ENCODE measurements at regions not wholly inside any gene's neighbourhood (a gene's known extent, or its start where the extent isn't known, plus 50 kb on each side); places are given as distances from the start of the nearest gene placed in this dataset.

DNA sequence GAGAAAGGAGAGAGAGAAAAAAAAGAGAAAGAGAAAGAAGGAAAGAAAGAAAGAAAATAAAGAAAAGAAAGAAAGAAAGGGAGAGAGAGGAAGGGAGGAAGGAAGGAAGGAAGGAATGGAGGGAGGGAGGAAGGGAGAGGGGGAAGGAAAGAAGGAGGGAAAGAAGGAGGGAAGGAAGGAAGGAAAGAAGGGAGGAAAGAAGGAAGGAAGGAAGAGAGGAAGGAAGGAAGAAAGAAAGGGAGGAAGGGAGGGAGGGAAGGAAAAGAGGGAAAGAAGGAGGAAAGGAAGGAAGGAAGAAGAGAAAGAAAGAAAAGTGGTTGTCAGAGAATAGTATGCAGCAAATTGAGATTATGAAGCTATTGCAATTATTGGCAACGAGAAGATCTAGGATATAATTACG lies 49.9 kb upstream of the NIPBL start:
- H3K4me3 ChIP-seq (ENCODE audit: low read length): no peak overlapping the region

More for the DNA sequence above, 49.9 kb upstream of the NIPBL start:
- TF ChIP-seq EP300 (conservative IDR thresholded peaks at IDR 0.05; ENCODE audit: poor library complexity, severe bottlenecking) (no peak), EZH2 (IDR thresholded peaks at IDR 0.05; ENCODE audit: borderline replicate concordance, insufficient read depth, low read length, poor library complexity, severe bottlenecking) (no peak), RAD21 (conservative IDR thresholded peaks at IDR 0.05) (no peak), CTCF (IDR thresholded peaks at IDR 0.05; ENCODE audit: poor library complexity, severe bottlenecking) (no peak), SMC3 (conservative IDR thresholded peaks at IDR 0.05; ENCODE audit: poor library complexity) (no peak), MXI1 (conservative IDR thresholded peaks at IDR 0.05; ENCODE audit: poor library complexity, severe bottlenecking) (no peak), TAF1 (IDR thresholded peaks at IDR 0.05; ENCODE audit: low read depth) (no peak), POLR2AphosphoS5 (IDR thresholded peaks at IDR 0.05) (no peak)
- TF ChIP-seq, protein P1, sequence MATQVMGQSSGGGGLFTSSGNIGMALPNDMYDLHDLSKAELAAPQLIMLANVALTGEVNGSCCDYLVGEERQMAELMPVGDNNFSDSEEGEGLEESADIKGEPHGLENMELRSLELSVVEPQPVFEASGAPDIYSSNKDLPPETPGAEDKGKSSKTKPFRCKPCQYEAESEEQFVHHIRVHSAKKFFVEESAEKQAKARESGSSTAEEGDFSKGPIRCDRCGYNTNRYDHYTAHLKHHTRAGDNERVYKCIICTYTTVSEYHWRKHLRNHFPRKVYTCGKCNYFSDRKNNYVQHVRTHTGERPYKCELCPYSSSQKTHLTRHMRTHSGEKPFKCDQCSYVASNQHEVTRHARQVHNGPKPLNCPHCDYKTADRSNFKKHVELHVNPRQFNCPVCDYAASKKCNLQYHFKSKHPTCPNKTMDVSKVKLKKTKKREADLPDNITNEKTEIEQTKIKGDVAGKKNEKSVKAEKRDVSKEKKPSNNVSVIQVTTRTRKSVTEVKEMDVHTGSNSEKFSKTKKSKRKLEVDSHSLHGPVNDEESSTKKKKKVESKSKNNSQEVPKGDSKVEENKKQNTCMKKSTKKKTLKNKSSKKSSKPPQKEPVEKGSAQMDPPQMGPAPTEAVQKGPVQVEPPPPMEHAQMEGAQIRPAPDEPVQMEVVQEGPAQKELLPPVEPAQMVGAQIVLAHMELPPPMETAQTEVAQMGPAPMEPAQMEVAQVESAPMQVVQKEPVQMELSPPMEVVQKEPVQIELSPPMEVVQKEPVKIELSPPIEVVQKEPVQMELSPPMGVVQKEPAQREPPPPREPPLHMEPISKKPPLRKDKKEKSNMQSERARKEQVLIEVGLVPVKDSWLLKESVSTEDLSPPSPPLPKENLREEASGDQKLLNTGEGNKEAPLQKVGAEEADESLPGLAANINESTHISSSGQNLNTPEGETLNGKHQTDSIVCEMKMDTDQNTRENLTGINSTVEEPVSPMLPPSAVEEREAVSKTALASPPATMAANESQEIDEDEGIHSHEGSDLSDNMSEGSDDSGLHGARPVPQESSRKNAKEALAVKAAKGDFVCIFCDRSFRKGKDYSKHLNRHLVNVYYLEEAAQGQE (IDR thresholded peaks at IDR 0.05; ENCODE audit: borderline replicate concordance): no peak
- no peaks in the 10 kb centered on the region for H4K20me1 ChIP-seq (ENCODE audit: insufficient read depth)
- H3F3A ChIP-seq (ENCODE audit: insufficient read depth, low read length, poor library complexity, severe bottlenecking): no peaks in the 10 kb centered on the region
- H3K36me3 ChIP-seq (ENCODE audit: insufficient read depth, low read length): no peaks in the 10 kb centered on the region
- H3K27me3 ChIP-seq (ENCODE audit: insufficient read depth, low read depth, low read length): no peaks in the 10 kb centered on the region
- no peak overlapping the region for H3K9ac ChIP-seq (ENCODE audit: low read length)
- no peaks in the 10 kb centered on the region for H3K79me2 ChIP-seq (replicated peaks; ENCODE audit: insufficient read depth, low read length)
- H3K9me3 ChIP-seq (ENCODE audit: low read length): no peaks in the 10 kb centered on the region
- H3K27ac ChIP-seq (ENCODE audit: low read length): no peak overlapping the region
- no peak overlapping the region for H2AFZ ChIP-seq (ENCODE audit: low read depth, low read length)
- no peak overlapping the region for H3K4me2 ChIP-seq (ENCODE audit: low read length)
- H3K9me2 ChIP-seq (ENCODE audit: insufficient read depth, low read length): no peaks in the 10 kb centered on the region
